T1000 (cell line): ENCODE measurements at regions not wholly inside any gene's neighbourhood (a gene's known extent, or its start where the extent isn't known, plus 50 kb on each side); places are given as distances from the start of the nearest gene placed in this dataset.

Source experiments
- DNase-seq: peaks from one replicate; lab custom pipeline; 2025; ENCODE audit warnings: mixed read lengths; lab: John Stamatoyannopoulos, UW

DNA sequence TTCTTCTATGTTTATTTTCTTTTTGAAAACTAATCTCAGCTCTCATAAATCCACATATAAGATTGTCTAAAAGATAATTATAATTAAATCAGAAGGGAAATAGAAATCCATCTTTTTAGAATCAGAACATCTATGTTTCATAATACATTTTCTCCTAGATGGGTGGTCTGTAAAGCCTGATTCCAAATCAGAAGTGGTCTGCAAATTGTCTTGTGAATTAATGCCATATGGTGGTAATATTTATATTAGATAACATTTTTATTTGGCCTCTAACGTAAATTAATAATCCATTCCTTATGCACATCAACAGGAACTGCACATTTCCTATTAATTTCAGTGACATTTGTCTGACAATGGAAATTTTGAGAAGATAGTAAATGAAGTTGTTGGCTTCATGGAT lies 52.8 kb upstream of the TBC1D5 start:
- no peak for DNase-seq

- no peak for DNase-seq
Observed at GRCh38 chr3:17793542-17794195, 51.2 kb upstream of the TBC1D5 start.
